ENCODE measurements at regions not wholly inside any gene's neighbourhood (a gene's known extent, or its start where the extent isn't known, plus 50 kb on each side); places are given as distances from the start of the nearest gene placed in this dataset.

DNA sequence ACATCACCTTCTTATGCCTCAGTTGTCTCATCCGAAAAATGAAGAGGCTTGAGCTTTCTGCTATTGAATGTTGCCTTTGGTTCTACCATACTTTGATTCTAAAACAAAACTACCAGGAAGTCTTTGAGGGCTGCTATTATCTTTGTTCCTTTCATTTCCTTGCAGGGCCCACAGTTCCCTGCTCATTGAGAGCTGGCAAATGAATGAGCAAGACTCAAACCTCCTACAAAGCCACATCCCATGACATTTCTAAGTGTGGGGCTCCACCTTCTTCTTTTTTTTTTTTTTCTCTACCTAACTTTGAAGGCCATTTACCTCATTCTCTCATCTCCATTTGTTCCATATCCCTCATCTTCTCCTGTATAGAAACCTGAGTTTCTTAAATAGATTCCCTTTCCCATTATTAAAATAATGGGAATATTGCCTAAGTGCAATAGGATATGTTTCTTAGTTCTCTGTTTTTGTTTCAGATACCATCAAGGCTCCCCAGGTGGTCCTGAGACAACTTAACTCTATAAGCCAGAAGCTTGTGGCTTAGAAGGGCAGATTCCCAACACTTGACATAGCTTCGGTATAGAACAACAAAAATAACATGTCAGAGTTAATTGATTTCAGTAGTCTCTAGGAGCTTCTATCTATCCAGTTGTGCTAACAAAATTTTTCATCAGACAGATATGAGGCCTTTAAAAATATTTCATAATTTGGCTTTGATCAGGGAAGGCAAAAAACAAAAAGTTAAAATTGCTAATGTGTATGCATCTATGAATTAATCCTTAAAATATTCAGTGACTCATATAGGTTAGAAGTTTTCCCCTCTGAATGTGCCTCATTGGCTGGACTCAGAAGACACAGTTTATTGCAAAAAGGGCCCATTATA is 951.6 kb downstream of the TUSC7 start:
- TF ChIP-seq POLR2A (IDR thresholded peaks at IDR 0.05; ENCODE audit: extremely low read depth, insufficient read length): no peak
- no peak for TF ChIP-seq CTCF (IDR thresholded peaks at IDR 0.05; ENCODE audit: low read depth, low read length)
